GM12878 (cell line): ENCODE measurements at regions not wholly inside any gene's neighbourhood (a gene's known extent, or its start where the extent isn't known, plus 50 kb on each side); places are given as distances from the start of the nearest gene placed in this dataset.

ENCODE experiments used
- ATAC-seq: fragments of 200-7000 bp; cut with Tn5 transposase; 3 replicates; pipeline ENCODE4 v1.9.1; 2020; ENCODE audit warnings: mild to moderate bottlenecking, moderate library complexity
- BruUV-seq: library from RNA; stranded (reverse); fragments of 400-500 nt; replicated peaks from 2 replicates; lab custom pipeline; 2021; lab: Mats Ljungman, UMichigan
- CTCF ChIA-PET: fragments of 300-600 bp; sonication (Branson Sonifier 250); formaldehyde crosslinking; extraction: SDS; loops from one replicate; lab custom pipeline; 2021; ENCODE audit warnings: inconsistent platforms; lab: Yijun Ruan, JAX
- POLR2A ChIA-PET: fragments of 350-600 bp; formaldehyde crosslinking; extraction: SDS; loops from one replicate; lab custom pipeline; 2021; ENCODE audit warnings: inconsistent platforms; lab: Charles Lee
- RAD21 ChIA-PET: fragments of 300-600 bp; sonication (Branson Sonifier 250); formaldehyde crosslinking; loops from one replicate; lab custom pipeline; 2023; ENCODE audit warnings: antibody characterized with exemption; ENCODE audit not compliant: unreplicated experiment; lab: Charles Lee
- SMC1A ChIA-PET: fragments of 300-600 bp; sonication (Branson Sonifier 250); formaldehyde crosslinking; loops from one replicate; lab custom pipeline; 2023; ENCODE audit not compliant: unreplicated experiment, uncharacterized antibody; lab: Charles Lee
- DNase-seq: peaks from one replicate; pipeline ENCODE4 v3.0.0-alpha.2; 2011; ENCODE audit warnings: low read depth, low spot score
- FAIRE-seq: peaks from 3 replicates; lab custom pipeline; 2011; peaks lifted over from hg19 to GRCh38; lab: Jason Lieb, UNC
- H2AFZ ChIP-seq: 2 replicates; pipeline ENCODE4 v1.6.0; 2011; ENCODE audit warnings: low read depth, low read length, control low read depth; ENCODE audit not compliant: control insufficient read depth
- H3K27ac ChIP-seq: 2 replicates; pipeline ENCODE4 v1.5.1; 2011; ENCODE audit warnings: control low read depth; ENCODE audit not compliant: control insufficient read depth, insufficient read depth
- H3K27me3 ChIP-seq, 2 experiments: replicated peaks in 1 of 2; 2 replicates each; pipeline versions ENCODE4 v1.6.0 to v1.6.1; 2011; ENCODE audit warnings: low read length in 1 of 2; ENCODE audit not compliant: control insufficient read depth in 2 of 2, insufficient read depth in 2 of 2
- H3K36me3 ChIP-seq, 2 experiments: 2 replicates each; pipeline ENCODE4 v1.5.1; 2011; ENCODE audit warnings: low read length in 1 of 2; ENCODE audit not compliant: control insufficient read depth in 2 of 2, insufficient read depth in 2 of 2
- H3K4me1 ChIP-seq: 2 replicates; pipeline ENCODE4 v1.6.1; 2011; ENCODE audit warnings: mild to moderate bottlenecking, low read length, moderate library complexity, mixed read lengths; ENCODE audit not compliant: control insufficient read depth, insufficient read depth
- H3K4me2 ChIP-seq: 2 replicates; pipeline ENCODE4 v1.6.0; 2011; ENCODE audit warnings: control low read depth; ENCODE audit not compliant: control insufficient read depth, insufficient read depth
- H3K4me3 ChIP-seq: fragments of 200-600 bp; sonication (generic); 2 replicates; pipeline ENCODE4 v1.5.1; 2016
- H3K79me2 ChIP-seq: 2 replicates; pipeline ENCODE4 v1.6.0; 2011; ENCODE audit warnings: low read length; ENCODE audit not compliant: control insufficient read depth, insufficient read depth
- H3K9ac ChIP-seq: 2 replicates; pipeline ENCODE4 v1.8.0; 2011; ENCODE audit warnings: low read length, control low read depth, mixed read lengths; ENCODE audit not compliant: control insufficient read depth, insufficient read depth
- H3K9me3 ChIP-seq: replicated peaks from 3 replicates; pipeline ENCODE4 v1.5.1; 2011; ENCODE audit warnings: mild to moderate bottlenecking, low read length; ENCODE audit not compliant: control insufficient read depth, insufficient read depth
- H4K20me1 ChIP-seq: 2 replicates; pipeline ENCODE4 v1.6.0; 2011; ENCODE audit not compliant: control insufficient read depth, insufficient read depth
- ASH2L ChIP-seq: fragments of 300-600, 200-600 bp; sonication (generic); IDR thresholded peaks from 2 replicates; pipeline ENCODE4 v1.6.1; 2017; ENCODE audit warnings: low read depth, mild to moderate bottlenecking, borderline replicate concordance
- JUNB ChIP-seq: IDR thresholded peaks from 2 replicates; pipeline ENCODE4 v1.6.1; 2016; ENCODE audit warnings: antibody characterized with exemption, mild to moderate bottlenecking
- MYB ChIP-seq: fragments of 150-350 bp; IDR thresholded peaks from 2 replicates; pipeline ENCODE4 v1.6.1; 2014; ENCODE audit warnings: mild to moderate bottlenecking, low read depth, low read length, borderline replicate concordance
- MYC ChIP-seq: IDR thresholded peaks from 2 replicates; pipeline ENCODE4 v1.6.1; 2011; ENCODE audit warnings: mild to moderate bottlenecking, low read length, moderate library complexity, inconsistent platforms; ENCODE audit not compliant: insufficient read depth, insufficient replicate concordance, insufficient read length, severe bottlenecking
- RUNX3 ChIP-seq: IDR thresholded peaks from 2 replicates; pipeline ENCODE4 v1.6.1; 2012; ENCODE audit warnings: low read length, inconsistent platforms
- SP1 ChIP-seq: IDR thresholded peaks from one replicate; pipeline ENCODE4 v1.6.1; 2011; ENCODE audit warnings: low read depth, low read length
- TCF3 ChIP-seq: IDR thresholded peaks from 2 replicates; pipeline ENCODE4 v1.6.1; 2012; ENCODE audit warnings: low read depth, mild to moderate bottlenecking, low read length, borderline replicate concordance; ENCODE audit not compliant: insufficient read depth
- ZNF207 ChIP-seq: fragments of 450-650 bp; IDR thresholded peaks from 2 replicates; pipeline ENCODE4 v1.6.1; 2014; ENCODE audit warnings: antibody characterized with exemption, mild to moderate bottlenecking, borderline replicate concordance
- ZNF384 ChIP-seq: IDR thresholded peaks from 2 replicates; pipeline ENCODE4 v1.6.1; 2012; ENCODE audit warnings: low read depth, mild to moderate bottlenecking, low read length, improper control_type of control experiment, borderline replicate concordance
- WGBS: methylation state at CpG from one replicate; pipeline ENCODE4 v1.1.6; 2016; ENCODE audit warnings: low lambda C conversion rate; ENCODE audit not compliant: insufficient replicate concordance, insufficient coverage; ENCODE audit errors: missing lambda C conversion rate; 5-methylcytosine and 5-hydroxymethylcytosine counted together
- in situ Hi-C: fragments of 300-500 bp; cut with MboI; formaldehyde crosslinking; loops from 9 replicates; pipeline ENCODE4 v1.14.3; 2018; ENCODE audit warnings: mixed read lengths
- intact Hi-C: fragments of 100-400 bp; cut with micrococcal nuclease; formaldehyde crosslinking; loops from one replicate; pipeline ENCODE4 v1.14.2; 2022; ENCODE audit not compliant: unreplicated experiment
- TF ChIP-seq, protein P1 (sequence below): IDR thresholded peaks from 2 replicates; pipeline ENCODE4 v1.6.1; 2011; ENCODE audit warnings: mild to moderate bottlenecking, low read depth, low read length, moderate library complexity; ENCODE audit not compliant: insufficient replicate concordance
- TF ChIP-seq, protein P2 (sequence below): fragments of 450-650 bp; IDR thresholded peaks from 2 replicates; pipeline ENCODE4 v1.6.1; 2017; ENCODE audit warnings: borderline replicate concordance
- TF ChIP-seq, protein P3 (sequence below): IDR thresholded peaks from 2 replicates; pipeline ENCODE4 v1.6.1; 2012; ENCODE audit warnings: mild to moderate bottlenecking, low read depth, low read length
- TF ChIP-seq, protein P4 (sequence below): fragments of 450-650 bp; IDR thresholded peaks from 2 replicates; pipeline ENCODE4 v1.6.1; 2017; ENCODE audit warnings: low read depth, mild to moderate bottlenecking, moderate library complexity

DNA sequence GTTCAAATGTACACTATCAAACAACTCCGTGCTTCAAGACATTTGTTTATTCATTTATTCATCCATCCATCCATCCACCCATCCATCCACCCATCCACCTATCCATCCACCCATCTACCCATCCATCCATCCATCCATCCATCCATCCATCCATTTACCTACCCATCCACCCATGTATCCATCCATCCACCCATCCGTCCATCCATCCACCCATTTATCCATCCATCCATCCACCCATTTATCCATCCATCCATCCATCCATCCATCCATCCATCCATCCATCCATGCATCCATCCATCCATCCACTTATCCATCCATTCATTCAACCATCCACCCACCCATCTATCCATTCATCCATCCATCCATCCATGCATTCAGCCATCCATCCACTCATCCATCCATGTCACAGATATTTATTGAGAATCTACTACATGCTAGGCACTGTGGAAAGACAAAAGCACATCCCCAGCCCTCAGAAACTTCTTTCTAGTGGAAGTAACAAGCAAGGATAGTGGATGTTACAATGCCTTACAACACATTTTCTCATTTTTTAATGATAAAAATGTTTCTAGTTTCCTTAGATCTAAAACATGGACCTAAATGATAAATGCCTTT, 237.6 kb downstream of the ZNF536 start:
- 0% methylated on average over 2 of the region's 2 CpGs for WGBS
- no peaks in the 10 kb centered on the region for H3K27me3 ChIP-seq
- in situ Hi-C loops (no loop called here), intact Hi-C loops (no loop called here)
- H3K9me3 ChIP-seq: no peaks in the 10 kb centered on the region
- TF ChIP-seq, protein P1, sequence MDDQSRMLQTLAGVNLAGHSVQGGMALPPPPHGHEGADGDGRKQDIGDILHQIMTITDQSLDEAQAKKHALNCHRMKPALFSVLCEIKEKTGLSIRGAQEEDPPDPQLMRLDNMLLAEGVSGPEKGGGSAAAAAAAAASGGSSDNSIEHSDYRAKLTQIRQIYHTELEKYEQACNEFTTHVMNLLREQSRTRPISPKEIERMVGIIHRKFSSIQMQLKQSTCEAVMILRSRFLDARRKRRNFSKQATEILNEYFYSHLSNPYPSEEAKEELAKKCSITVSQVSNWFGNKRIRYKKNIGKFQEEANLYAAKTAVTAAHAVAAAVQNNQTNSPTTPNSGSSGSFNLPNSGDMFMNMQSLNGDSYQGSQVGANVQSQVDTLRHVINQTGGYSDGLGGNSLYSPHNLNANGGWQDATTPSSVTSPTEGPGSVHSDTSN: no peak
- no peak for TF ChIP-seq TCF3
- TF ChIP-seq RUNX3: no peak
- TF ChIP-seq MYB: no peak
- no peak for TF ChIP-seq MYC
- TF ChIP-seq JUNB: no peak
- TF ChIP-seq, protein P2, sequence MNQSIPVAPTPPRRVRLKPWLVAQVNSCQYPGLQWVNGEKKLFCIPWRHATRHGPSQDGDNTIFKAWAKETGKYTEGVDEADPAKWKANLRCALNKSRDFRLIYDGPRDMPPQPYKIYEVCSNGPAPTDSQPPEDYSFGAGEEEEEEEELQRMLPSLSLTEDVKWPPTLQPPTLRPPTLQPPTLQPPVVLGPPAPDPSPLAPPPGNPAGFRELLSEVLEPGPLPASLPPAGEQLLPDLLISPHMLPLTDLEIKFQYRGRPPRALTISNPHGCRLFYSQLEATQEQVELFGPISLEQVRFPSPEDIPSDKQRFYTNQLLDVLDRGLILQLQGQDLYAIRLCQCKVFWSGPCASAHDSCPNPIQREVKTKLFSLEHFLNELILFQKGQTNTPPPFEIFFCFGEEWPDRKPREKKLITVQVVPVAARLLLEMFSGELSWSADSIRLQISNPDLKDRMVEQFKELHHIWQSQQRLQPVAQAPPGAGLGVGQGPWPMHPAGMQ: no peak
- TF ChIP-seq, protein P3, sequence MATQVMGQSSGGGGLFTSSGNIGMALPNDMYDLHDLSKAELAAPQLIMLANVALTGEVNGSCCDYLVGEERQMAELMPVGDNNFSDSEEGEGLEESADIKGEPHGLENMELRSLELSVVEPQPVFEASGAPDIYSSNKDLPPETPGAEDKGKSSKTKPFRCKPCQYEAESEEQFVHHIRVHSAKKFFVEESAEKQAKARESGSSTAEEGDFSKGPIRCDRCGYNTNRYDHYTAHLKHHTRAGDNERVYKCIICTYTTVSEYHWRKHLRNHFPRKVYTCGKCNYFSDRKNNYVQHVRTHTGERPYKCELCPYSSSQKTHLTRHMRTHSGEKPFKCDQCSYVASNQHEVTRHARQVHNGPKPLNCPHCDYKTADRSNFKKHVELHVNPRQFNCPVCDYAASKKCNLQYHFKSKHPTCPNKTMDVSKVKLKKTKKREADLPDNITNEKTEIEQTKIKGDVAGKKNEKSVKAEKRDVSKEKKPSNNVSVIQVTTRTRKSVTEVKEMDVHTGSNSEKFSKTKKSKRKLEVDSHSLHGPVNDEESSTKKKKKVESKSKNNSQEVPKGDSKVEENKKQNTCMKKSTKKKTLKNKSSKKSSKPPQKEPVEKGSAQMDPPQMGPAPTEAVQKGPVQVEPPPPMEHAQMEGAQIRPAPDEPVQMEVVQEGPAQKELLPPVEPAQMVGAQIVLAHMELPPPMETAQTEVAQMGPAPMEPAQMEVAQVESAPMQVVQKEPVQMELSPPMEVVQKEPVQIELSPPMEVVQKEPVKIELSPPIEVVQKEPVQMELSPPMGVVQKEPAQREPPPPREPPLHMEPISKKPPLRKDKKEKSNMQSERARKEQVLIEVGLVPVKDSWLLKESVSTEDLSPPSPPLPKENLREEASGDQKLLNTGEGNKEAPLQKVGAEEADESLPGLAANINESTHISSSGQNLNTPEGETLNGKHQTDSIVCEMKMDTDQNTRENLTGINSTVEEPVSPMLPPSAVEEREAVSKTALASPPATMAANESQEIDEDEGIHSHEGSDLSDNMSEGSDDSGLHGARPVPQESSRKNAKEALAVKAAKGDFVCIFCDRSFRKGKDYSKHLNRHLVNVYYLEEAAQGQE: no peak
- no peak for TF ChIP-seq ZNF384
- no peak for TF ChIP-seq ASH2L
- TF ChIP-seq SP1: no peak
- TF ChIP-seq, protein P4, sequence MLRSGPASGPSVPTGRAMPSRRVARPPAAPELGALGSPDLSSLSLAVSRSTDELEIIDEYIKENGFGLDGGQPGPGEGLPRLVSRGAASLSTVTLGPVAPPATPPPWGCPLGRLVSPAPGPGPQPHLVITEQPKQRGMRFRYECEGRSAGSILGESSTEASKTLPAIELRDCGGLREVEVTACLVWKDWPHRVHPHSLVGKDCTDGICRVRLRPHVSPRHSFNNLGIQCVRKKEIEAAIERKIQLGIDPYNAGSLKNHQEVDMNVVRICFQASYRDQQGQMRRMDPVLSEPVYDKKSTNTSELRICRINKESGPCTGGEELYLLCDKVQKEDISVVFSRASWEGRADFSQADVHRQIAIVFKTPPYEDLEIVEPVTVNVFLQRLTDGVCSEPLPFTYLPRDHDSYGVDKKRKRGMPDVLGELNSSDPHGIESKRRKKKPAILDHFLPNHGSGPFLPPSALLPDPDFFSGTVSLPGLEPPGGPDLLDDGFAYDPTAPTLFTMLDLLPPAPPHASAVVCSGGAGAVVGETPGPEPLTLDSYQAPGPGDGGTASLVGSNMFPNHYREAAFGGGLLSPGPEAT: no peak
- no peak for TF ChIP-seq ZNF207
- H3K79me2 ChIP-seq: no peaks in the 10 kb centered on the region
- H3K4me2 ChIP-seq: no peak overlapping the region
- ATAC-seq (no peak), FAIRE-seq (no peak), DNase-seq (no peak)
- ChIA-PET SMC1A (no interaction called here), CTCF (no interaction called here), POLR2A (no interaction called here), RAD21 (no interaction called here)
- H4K20me1 ChIP-seq: no peaks in the 10 kb centered on the region
- no peak overlapping the region for H3K4me3 ChIP-seq
- H2AFZ ChIP-seq: no peak overlapping the region
- H3K4me1 ChIP-seq: no peaks in the 10 kb centered on the region
- H3K9ac ChIP-seq: no peak overlapping the region
- H3K27ac ChIP-seq: no peak overlapping the region
- no peaks in the 10 kb centered on the region for H3K36me3 ChIP-seq
- BruUV-seq: no TSS peak
